ENCODE measurements at regions not wholly inside any gene's neighbourhood (a gene's known extent, or its start where the extent isn't known, plus 50 kb on each side); places are given as distances from the start of the nearest gene placed in this dataset.

- in situ Hi-C loops (cut with MboI; ENCODE audit: low sequenced_read_pairs in 4 of 4), result no loop called here
- H3K36me3 ChIP-seq, result no peaks in the 10 kb centered on the region
- H3K27me3 ChIP-seq, result no peaks in the 10 kb centered on the region
- no peak for ATAC-seq
- no peak for DNase-seq
- no peak overlapping the region for H3K27ac ChIP-seq
- H3K4me3 ChIP-seq, result no peak overlapping the region
- no peaks in the 10 kb centered on the region for H3K9me3 ChIP-seq
- no peaks in the 10 kb centered on the region for H3K4me1 ChIP-seq
- intact Hi-C loops (cut with DNase I; ENCODE audit: low total_unique reads), result no loop called here
- TF ChIP-seq, protein P1, sequence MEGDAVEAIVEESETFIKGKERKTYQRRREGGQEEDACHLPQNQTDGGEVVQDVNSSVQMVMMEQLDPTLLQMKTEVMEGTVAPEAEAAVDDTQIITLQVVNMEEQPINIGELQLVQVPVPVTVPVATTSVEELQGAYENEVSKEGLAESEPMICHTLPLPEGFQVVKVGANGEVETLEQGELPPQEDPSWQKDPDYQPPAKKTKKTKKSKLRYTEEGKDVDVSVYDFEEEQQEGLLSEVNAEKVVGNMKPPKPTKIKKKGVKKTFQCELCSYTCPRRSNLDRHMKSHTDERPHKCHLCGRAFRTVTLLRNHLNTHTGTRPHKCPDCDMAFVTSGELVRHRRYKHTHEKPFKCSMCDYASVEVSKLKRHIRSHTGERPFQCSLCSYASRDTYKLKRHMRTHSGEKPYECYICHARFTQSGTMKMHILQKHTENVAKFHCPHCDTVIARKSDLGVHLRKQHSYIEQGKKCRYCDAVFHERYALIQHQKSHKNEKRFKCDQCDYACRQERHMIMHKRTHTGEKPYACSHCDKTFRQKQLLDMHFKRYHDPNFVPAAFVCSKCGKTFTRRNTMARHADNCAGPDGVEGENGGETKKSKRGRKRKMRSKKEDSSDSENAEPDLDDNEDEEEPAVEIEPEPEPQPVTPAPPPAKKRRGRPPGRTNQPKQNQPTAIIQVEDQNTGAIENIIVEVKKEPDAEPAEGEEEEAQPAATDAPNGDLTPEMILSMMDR (IDR thresholded peaks at IDR 0.05 in 4 of 5, conservative IDR thresholded peaks at IDR 0.05 in 1 of 5), result no peak
- TF ChIP-seq POLR2A (IDR thresholded peaks at IDR 0.05), result no peak
Measured at GRCh38 chr5:92850886-92851285, 730.1 kb downstream of the NR2F1-AS1 start.

GRCh38 chr5:92849756-92850155 lies 731.3 kb downstream of the NR2F1-AS1 start:
- in situ Hi-C loops (cut with MboI; ENCODE audit: low sequenced_read_pairs in 4 of 4), result no loop called here
- DNase-seq (no peak), ATAC-seq (no peak)
- intact Hi-C loops (cut with DNase I; ENCODE audit: low total_unique reads), result no loop called here
- no peak overlapping the region for H3K27ac ChIP-seq
- H3K36me3 ChIP-seq, result no peaks in the 10 kb centered on the region
- H3K4me1 ChIP-seq, result no peaks in the 10 kb centered on the region
- H3K4me3 ChIP-seq, result no peak overlapping the region
- no peak for TF ChIP-seq POLR2A (IDR thresholded peaks at IDR 0.05)
- TF ChIP-seq, protein P1 (IDR thresholded peaks at IDR 0.05 in 4 of 5, conservative IDR thresholded peaks at IDR 0.05 in 1 of 5), result no peak
- no peaks in the 10 kb centered on the region for H3K9me3 ChIP-seq
- H3K27me3 ChIP-seq, result no peaks in the 10 kb centered on the region

GRCh38 chr5:92841604-92842155 lies 739.3 kb downstream of the NR2F1-AS1 start:
- no peak overlapping the region for H3K27ac ChIP-seq
- in situ Hi-C loops (cut with MboI; ENCODE audit: low sequenced_read_pairs in 4 of 4), result no loop called here
- intact Hi-C loops (cut with DNase I; ENCODE audit: low total_unique reads), result no loop called here
- TF ChIP-seq POLR2A (IDR thresholded peaks at IDR 0.05), result no peak
- TF ChIP-seq, protein P1 (IDR thresholded peaks at IDR 0.05 in 4 of 5, conservative IDR thresholded peaks at IDR 0.05 in 1 of 5), result no peak
- ATAC-seq, result no peak
- no peaks in the 10 kb centered on the region for H3K27me3 ChIP-seq
- H3K9me3 ChIP-seq, result no peaks in the 10 kb centered on the region
- DNase-seq, result no peak
- no peak overlapping the region for H3K4me3 ChIP-seq
- no peaks in the 10 kb centered on the region for H3K4me1 ChIP-seq
- H3K36me3 ChIP-seq, result no peaks in the 10 kb centered on the region

DNA sequence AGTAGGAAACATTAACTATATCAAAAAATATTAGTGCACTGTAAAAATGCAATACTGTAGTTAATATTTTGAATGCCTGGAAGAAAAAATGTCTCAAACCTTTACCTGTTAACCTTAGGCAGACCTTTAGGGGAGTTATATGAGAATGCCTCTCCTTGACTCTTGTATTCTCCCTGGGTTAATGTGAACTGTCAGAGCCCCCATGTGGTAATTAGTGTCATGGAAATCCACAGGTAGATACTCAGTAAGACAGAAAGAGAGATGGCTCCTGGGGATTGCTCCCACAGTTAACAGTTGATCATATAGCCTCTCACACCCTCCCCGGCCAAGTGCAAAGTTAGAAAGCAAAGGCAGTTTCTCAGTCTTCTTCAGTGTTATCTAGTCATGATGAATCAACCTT lies 742.8 kb downstream of the NR2F1-AS1 start:
- in situ Hi-C loops (cut with MboI; ENCODE audit: low sequenced_read_pairs in 4 of 4) (no loop called here), intact Hi-C loops (cut with DNase I; ENCODE audit: low total_unique reads) (no loop called here)
- Histone ChIP-seq H3K27ac (no peak overlapping the region), H3K9me3 (no peaks in the 10 kb centered on the region), H3K27me3 (no peaks in the 10 kb centered on the region), H3K4me3 (no peak overlapping the region), H3K4me1 (no peaks in the 10 kb centered on the region), H3K36me3 (no peaks in the 10 kb centered on the region)
- ATAC-seq (no peak), DNase-seq (no peak)
- TF ChIP-seq, protein P1 (IDR thresholded peaks at IDR 0.05 in 4 of 5, conservative IDR thresholded peaks at IDR 0.05 in 1 of 5), result no peak
- TF ChIP-seq POLR2A (IDR thresholded peaks at IDR 0.05), result no peak
